ENCODE measurements at regions not wholly inside any gene's neighbourhood (a gene's known extent, or its start where the extent isn't known, plus 50 kb on each side); places are given as distances from the start of the nearest gene placed in this dataset.

DNA sequence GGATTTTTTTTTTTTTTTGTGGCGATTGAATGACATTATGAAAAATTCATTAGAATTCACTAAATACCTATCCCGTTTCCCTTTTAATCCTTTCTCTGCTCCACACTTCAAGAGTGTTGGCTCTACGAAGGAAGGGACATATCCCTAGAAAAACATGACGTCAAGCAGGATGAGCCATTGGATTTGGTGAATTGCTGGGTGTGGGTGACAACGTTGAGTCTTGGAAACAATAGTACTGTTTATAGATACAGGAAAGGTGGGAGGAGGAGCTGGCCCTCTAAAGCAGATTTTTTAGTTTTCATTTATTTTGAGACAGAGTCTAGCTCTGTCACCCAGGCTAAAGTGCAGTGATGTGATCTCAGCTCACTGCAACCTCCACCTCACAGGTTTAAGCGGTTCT, 167.6 kb upstream of the FAM20A start:
- H3K27ac ChIP-seq: no peak overlapping the region
- no peaks in the 10 kb centered on the region for H3K27me3 ChIP-seq (replicated peaks; ENCODE audit: insufficient read depth)
- H3K36me3 ChIP-seq: no peaks in the 10 kb centered on the region
- H3K4me1 ChIP-seq (replicated peaks): no peaks in the 10 kb centered on the region
- TF ChIP-seq CTCF (IDR thresholded peaks at IDR 0.05) (no peak), POLR2A (IDR thresholded peaks at IDR 0.05) (no peak), POLR2AphosphoS5 (IDR thresholded peaks at IDR 0.05) (no peak)
- DNase-seq (ENCODE audit: low spot score): no peak
- 75% methylated on average over 6 of the region's 6 CpGs for WGBS
- no peak overlapping the region for H3K4me3 ChIP-seq
- intact Hi-C loops (cut with DNase I): no loop called here
- no peaks in the 10 kb centered on the region for H3K9me3 ChIP-seq

DNA sequence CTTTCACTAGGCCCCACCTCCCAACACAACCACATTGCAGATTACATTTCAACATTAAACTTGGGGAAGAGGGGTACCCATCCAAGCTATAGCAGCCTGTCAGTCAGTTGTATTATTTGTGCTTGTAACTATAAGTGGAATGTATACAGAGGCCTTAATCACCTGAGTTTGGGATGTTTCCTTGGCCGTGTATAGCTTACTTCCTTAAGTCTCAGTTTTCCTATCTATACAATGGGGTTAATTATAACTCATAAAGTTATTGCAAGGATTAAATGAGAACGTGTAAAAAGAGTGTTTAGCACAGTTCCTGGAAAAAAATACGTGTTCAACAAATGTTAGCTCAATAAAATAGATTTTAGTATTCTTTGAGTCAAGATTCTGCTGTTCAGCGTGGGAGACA, 165.5 kb upstream of the FAM20A start:
- 54% methylated on average over 4 of the region's 4 CpGs for WGBS
- Histone ChIP-seq H3K9me3 (no peaks in the 10 kb centered on the region), H3K4me1 (replicated peaks) (no peaks in the 10 kb centered on the region), H3K36me3 (no peaks in the 10 kb centered on the region), H3K4me3 (no peak overlapping the region), H3K27ac (no peak overlapping the region), H3K27me3 (replicated peaks; ENCODE audit: insufficient read depth) (no peaks in the 10 kb centered on the region)
- TF ChIP-seq POLR2AphosphoS5 (IDR thresholded peaks at IDR 0.05) (no peak), POLR2A (IDR thresholded peaks at IDR 0.05) (no peak), CTCF (IDR thresholded peaks at IDR 0.05) (no peak)
- no peak for DNase-seq (ENCODE audit: low spot score)
- intact Hi-C loops (cut with DNase I): no loop called here

- Histone ChIP-seq H3K4me3 (no peak overlapping the region), H3K27me3 (replicated peaks; ENCODE audit: insufficient read depth) (no peaks in the 10 kb centered on the region), H3K4me1 (replicated peaks) (no peaks in the 10 kb centered on the region), H3K36me3 (no peaks in the 10 kb centered on the region), H3K9me3 (no peaks in the 10 kb centered on the region), H3K27ac (no peak overlapping the region)
- 60% methylated on average over 1 of the region's 1 CpG for WGBS
- no peak for DNase-seq (ENCODE audit: low spot score)
- intact Hi-C loops (cut with DNase I): loop anchor here (5.0 kb wide), 1 partner anchor 231 kb away; no protein-coding TSS in a partner anchor
- TF ChIP-seq CTCF (IDR thresholded peaks at IDR 0.05): no peak
- TF ChIP-seq POLR2AphosphoS5 (IDR thresholded peaks at IDR 0.05): no peak
- TF ChIP-seq POLR2A (IDR thresholded peaks at IDR 0.05): no peak
Measured at GRCh38 chr17:68763562-68763961, 162.4 kb upstream of the FAM20A start.

DNA sequence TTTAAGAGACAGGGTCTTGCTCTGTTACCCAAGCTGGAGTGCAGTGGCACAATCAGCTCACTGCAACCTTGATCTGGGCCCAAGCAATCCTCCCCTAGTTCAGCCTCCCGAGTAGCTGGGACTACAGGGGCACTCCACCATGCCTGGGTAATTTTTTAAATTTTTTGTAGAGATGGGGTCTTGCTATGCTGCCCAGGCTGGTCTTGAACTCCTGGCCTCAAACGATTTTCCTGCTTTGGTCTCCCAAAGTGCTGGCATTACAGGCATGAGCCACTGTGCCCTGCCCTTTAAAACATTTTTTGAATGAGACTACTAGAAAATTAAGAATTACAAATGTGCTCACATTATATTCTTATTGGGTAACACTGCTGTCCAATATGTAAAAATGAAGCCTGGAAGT, 161.7 kb upstream of the FAM20A start:
- no peaks in the 10 kb centered on the region for H3K4me1 ChIP-seq (replicated peaks)

More for the DNA sequence above, 161.7 kb upstream of the FAM20A start:
- Histone ChIP-seq H3K27ac (no peak overlapping the region), H3K9me3 (no peaks in the 10 kb centered on the region), H3K4me3 (no peak overlapping the region), H3K27me3 (replicated peaks; ENCODE audit: insufficient read depth) (no peaks in the 10 kb centered on the region), H3K36me3 (no peaks in the 10 kb centered on the region)
- no peak for TF ChIP-seq POLR2A (IDR thresholded peaks at IDR 0.05)
- TF ChIP-seq POLR2AphosphoS5 (IDR thresholded peaks at IDR 0.05): no peak
- TF ChIP-seq CTCF (IDR thresholded peaks at IDR 0.05): no peak
- DNase-seq (ENCODE audit: low spot score): no peak
- intact Hi-C loops (cut with DNase I): loop anchor here (5.0 kb wide), 1 partner anchor 231 kb away; no protein-coding TSS in a partner anchor
- WGBS: 89% methylated on average over 2 of the region's 2 CpGs
